ENCODE measurements at regions not wholly inside any gene's neighbourhood (a gene's known extent, or its start where the extent isn't known, plus 50 kb on each side); places are given as distances from the start of the nearest gene placed in this dataset.
"Not testable (repeated sequence)": the region's sequence is repeated elsewhere in the genome, so short reads cannot be mapped to it uniquely, and the experiment has no call there.

- not testable (repeated sequence) for DNase-seq
Measured at GRCh38 chr6:8846680-8847079, 411.3 kb upstream of the SLC35B3 start.

- no peak for DNase-seq
Measured at GRCh38 chr6:8845690-8846089, 410.3 kb upstream of the SLC35B3 start.

- DNase-seq, result no peak
Measured at GRCh38 chr6:8844968-8845367, 409.6 kb upstream of the SLC35B3 start.

- no peak for DNase-seq
Measured at GRCh38 chr6:8839626-8840025, 404.3 kb upstream of the SLC35B3 start.

- no peak for DNase-seq
Measured at GRCh38 chr6:8837343-8837742, 402.0 kb upstream of the SLC35B3 start.

GRCh38 chr6:8832695-8833094 lies 397.4 kb upstream of the SLC35B3 start:
- DNase-seq, result not testable (repeated sequence)

GRCh38 chr6:8831366-8832152 lies 396.2 kb upstream of the SLC35B3 start:
- DNase-seq, result no peak

GRCh38 chr6:8830794-8831193 lies 395.4 kb upstream of the SLC35B3 start:
- DNase-seq, result no peak

- DNase-seq, result no peak
Measured at GRCh38 chr6:8829796-8830195, 394.5 kb upstream of the SLC35B3 start.

GRCh38 chr6:8829296-8829695 lies 394.0 kb upstream of the SLC35B3 start:
- no peak for DNase-seq

GRCh38 chr6:8828376-8828775 lies 393.0 kb upstream of the SLC35B3 start:
- no peak for DNase-seq

GRCh38 chr6:8825726-8826125 lies 390.4 kb upstream of the SLC35B3 start:
- no peak for DNase-seq

- DNase-seq, result no peak
Measured at GRCh38 chr6:8821981-8822381, 386.6 kb upstream of the SLC35B3 start.

- no peak for DNase-seq
Measured at GRCh38 chr6:8820313-8820712, 385.0 kb upstream of the SLC35B3 start.

- DNase-seq, result no peak
Measured at GRCh38 chr6:8819446-8819845, 384.1 kb upstream of the SLC35B3 start.

- no peak for DNase-seq
Measured at GRCh38 chr6:8814440-8815000, 379.2 kb upstream of the SLC35B3 start.

- DNase-seq, result no peak
Measured at GRCh38 chr6:8810325-8810724, 375.0 kb upstream of the SLC35B3 start.

- no peak for DNase-seq
Measured at GRCh38 chr6:8809662-8810061, 374.3 kb upstream of the SLC35B3 start.

GRCh38 chr6:8803181-8803760 lies 367.9 kb upstream of the SLC35B3 start:
- no peak for DNase-seq

GRCh38 chr6:8802397-8802796 lies 367.1 kb upstream of the SLC35B3 start:
- not testable (repeated sequence) for DNase-seq

- no peak for DNase-seq
Measured at GRCh38 chr6:8794420-8794819, 359.1 kb upstream of the SLC35B3 start.

GRCh38 chr6:8789878-8790277 lies 354.5 kb upstream of the SLC35B3 start:
- no peak for DNase-seq

- DNase-seq, result no peak
Measured at GRCh38 chr6:8785223-8785622, 349.9 kb upstream of the SLC35B3 start.

GRCh38 chr6:8783191-8783590 lies 347.8 kb upstream of the SLC35B3 start:
- no peak for DNase-seq
